ENCODE measurements at regions not wholly inside any gene's neighbourhood (a gene's known extent, or its start where the extent isn't known, plus 50 kb on each side); places are given as distances from the start of the nearest gene placed in this dataset.

DNA sequence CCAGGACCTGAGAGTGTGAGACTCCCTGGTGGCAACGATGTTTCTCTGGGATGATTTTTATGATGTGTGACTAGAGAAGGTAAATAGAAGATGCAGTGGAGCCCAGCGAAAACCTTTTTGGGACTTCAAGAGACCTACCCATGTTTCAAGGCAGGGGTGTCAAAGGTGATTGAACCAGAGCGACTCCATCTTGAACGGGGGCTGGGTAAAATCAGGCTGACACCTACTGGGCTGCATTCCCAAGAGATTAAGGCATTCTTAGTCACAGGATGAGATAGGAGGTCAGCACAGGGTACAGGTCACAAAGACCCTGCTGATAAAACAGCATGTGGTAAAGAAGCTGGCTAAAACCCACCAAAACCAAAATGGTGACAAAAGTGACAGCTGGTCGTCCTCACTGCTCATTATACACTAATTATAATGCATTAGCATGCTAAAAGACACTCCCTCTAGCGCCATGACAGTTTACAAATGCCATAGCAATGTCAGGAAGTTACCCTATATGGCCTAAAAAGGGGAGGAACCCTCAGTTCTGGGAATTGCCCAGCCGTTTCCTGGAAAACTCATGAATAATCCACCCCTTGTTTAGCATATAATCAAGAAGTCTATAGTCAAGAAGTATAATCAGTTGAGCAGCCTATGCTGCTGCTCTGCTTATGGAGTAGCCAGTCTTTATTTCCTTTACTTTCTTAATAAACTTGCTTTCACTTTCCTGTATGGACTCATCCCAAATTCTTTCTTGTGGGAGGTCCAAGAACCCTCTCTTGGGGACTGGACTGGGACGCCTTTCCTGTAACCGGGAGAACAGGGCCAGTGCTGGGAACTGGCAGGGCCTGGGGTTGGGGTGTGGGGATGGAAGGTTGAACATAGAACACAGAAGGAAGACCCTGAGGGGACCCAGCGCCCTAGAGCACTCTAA lies 526.4 kb downstream of the QKI start:
- TF ChIP-seq, protein P1, sequence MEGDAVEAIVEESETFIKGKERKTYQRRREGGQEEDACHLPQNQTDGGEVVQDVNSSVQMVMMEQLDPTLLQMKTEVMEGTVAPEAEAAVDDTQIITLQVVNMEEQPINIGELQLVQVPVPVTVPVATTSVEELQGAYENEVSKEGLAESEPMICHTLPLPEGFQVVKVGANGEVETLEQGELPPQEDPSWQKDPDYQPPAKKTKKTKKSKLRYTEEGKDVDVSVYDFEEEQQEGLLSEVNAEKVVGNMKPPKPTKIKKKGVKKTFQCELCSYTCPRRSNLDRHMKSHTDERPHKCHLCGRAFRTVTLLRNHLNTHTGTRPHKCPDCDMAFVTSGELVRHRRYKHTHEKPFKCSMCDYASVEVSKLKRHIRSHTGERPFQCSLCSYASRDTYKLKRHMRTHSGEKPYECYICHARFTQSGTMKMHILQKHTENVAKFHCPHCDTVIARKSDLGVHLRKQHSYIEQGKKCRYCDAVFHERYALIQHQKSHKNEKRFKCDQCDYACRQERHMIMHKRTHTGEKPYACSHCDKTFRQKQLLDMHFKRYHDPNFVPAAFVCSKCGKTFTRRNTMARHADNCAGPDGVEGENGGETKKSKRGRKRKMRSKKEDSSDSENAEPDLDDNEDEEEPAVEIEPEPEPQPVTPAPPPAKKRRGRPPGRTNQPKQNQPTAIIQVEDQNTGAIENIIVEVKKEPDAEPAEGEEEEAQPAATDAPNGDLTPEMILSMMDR (conservative IDR thresholded peaks at IDR 0.05; ENCODE audit: low read length) = no peak
- no peak for TF ChIP-seq EZH2phosphoT487 (IDR thresholded peaks at IDR 0.05; ENCODE audit: borderline replicate concordance)
- no peaks in the 10 kb centered on the region for H3K4me1 ChIP-seq (ENCODE audit: insufficient read depth, low read length, poor library complexity, severe bottlenecking)
- H3K4me2 ChIP-seq (ENCODE audit: low read depth, low read length, poor library complexity, severe bottlenecking) = no peak overlapping the region
- no peak overlapping the region for H3K4me3 ChIP-seq (ENCODE audit: low read length, poor library complexity, severe bottlenecking)
- no peak overlapping the region for H2AFZ ChIP-seq (ENCODE audit: low read length)
- H4K20me1 ChIP-seq (ENCODE audit: insufficient read depth, low read length, poor library complexity, severe bottlenecking) = no peaks in the 10 kb centered on the region
- no peaks in the 10 kb centered on the region; the same call in 1 of the 2 replicates for H3K9me3 ChIP-seq (ENCODE audit: insufficient read depth, low read depth, low read length)
- H3K9me2 ChIP-seq (replicated peaks; ENCODE audit: low read depth, low read length) = no peaks in the 10 kb centered on the region
- H3K36me3 ChIP-seq (ENCODE audit: insufficient read depth, low read length) = no peaks in the 10 kb centered on the region
- no peak overlapping the region for H3K9ac ChIP-seq (ENCODE audit: low read depth, low read length, poor library complexity, severe bottlenecking)
- no peaks in the 10 kb centered on the region for H3K27me3 ChIP-seq (ENCODE audit: insufficient read depth, low read length, poor library complexity, severe bottlenecking)
- H3K79me2 ChIP-seq (ENCODE audit: insufficient read depth, low read length) = no peaks in the 10 kb centered on the region
- H3F3A ChIP-seq (ENCODE audit: low read depth) = no peaks in the 10 kb centered on the region

DNA sequence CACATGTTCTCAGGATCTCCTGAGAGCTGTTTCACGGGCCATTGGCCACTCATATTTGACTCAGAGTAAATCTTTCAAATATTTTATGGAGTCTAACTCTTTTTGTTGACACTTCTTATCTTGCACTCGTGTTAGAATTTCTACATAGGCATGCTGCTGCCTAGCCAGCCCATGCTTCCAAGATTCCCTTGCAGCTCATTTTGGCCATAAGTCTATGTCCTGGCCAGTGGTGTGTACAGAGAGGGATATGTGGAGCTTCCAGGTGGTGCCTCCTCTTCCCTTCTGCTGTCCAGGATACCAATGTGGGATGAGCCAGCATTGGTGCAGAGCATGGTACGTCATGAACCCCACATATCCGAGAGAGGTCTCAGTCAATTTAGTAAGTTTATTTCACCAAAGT lies 522.6 kb downstream of the QKI start:
- no peaks in the 10 kb centered on the region; the same call in 1 of the 2 replicates for H3K9me3 ChIP-seq (ENCODE audit: insufficient read depth, low read depth, low read length)
- H3K4me2 ChIP-seq (ENCODE audit: low read depth, low read length, poor library complexity, severe bottlenecking) = no peak overlapping the region
- H3K9me2 ChIP-seq (replicated peaks; ENCODE audit: low read depth, low read length) = no peaks in the 10 kb centered on the region
- H3F3A ChIP-seq (ENCODE audit: low read depth) = no peaks in the 10 kb centered on the region
- no peak overlapping the region for H3K4me3 ChIP-seq (ENCODE audit: low read length, poor library complexity, severe bottlenecking)
- no peak overlapping the region for H3K9ac ChIP-seq (ENCODE audit: low read depth, low read length, poor library complexity, severe bottlenecking)
- H3K27me3 ChIP-seq (ENCODE audit: insufficient read depth, low read length, poor library complexity, severe bottlenecking) = no peaks in the 10 kb centered on the region
- H3K4me1 ChIP-seq (ENCODE audit: insufficient read depth, low read length, poor library complexity, severe bottlenecking) = no peaks in the 10 kb centered on the region
- H3K79me2 ChIP-seq (ENCODE audit: insufficient read depth, low read length) = no peaks in the 10 kb centered on the region
- H2AFZ ChIP-seq (ENCODE audit: low read length) = no peak overlapping the region
- H3K36me3 ChIP-seq (ENCODE audit: insufficient read depth, low read length) = no peaks in the 10 kb centered on the region
- no peaks in the 10 kb centered on the region for H4K20me1 ChIP-seq (ENCODE audit: insufficient read depth, low read length, poor library complexity, severe bottlenecking)
- TF ChIP-seq, protein P1 (conservative IDR thresholded peaks at IDR 0.05; ENCODE audit: low read length) = no peak
- no peak for TF ChIP-seq EZH2phosphoT487 (IDR thresholded peaks at IDR 0.05; ENCODE audit: borderline replicate concordance)

DNA sequence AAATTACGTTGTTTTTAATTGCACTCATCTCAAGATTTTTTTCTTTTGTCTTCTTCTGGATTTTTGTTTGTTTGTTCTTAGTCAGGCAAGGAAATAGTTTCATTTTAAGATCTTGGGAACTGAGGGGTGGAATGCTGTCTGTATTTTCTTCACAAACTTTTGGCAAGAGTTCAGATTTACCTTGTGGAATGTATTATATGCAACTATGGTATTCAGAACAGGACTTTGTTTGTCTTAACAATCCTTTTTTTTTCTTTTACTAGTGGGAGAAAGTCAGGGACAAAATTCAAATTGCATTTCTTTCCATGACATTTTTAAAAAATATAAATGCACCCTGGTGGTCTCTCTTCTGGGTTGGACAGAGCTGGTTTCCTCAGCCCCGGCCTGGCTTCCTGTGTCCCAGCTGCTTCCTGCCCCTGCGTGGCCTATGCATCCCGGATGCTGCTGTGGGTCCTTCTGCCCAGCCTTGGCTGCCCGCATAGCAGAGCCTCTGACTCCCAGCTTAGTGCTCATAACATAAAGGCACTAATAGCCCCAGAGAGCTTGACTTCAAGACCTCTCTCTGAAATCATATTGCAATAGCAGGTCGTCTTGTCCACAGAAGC lies 520.7 kb downstream of the QKI start:
- TF ChIP-seq, protein P1 (conservative IDR thresholded peaks at IDR 0.05; ENCODE audit: low read length) = no peak
- no peak for TF ChIP-seq EZH2phosphoT487 (IDR thresholded peaks at IDR 0.05; ENCODE audit: borderline replicate concordance)
- H3K4me1 ChIP-seq (ENCODE audit: insufficient read depth, low read length, poor library complexity, severe bottlenecking) = no peaks in the 10 kb centered on the region
- no peaks in the 10 kb centered on the region for H3K9me2 ChIP-seq (replicated peaks; ENCODE audit: low read depth, low read length)
- no peak overlapping the region for H3K4me2 ChIP-seq (ENCODE audit: low read depth, low read length, poor library complexity, severe bottlenecking)
- no peak overlapping the region for H3K9ac ChIP-seq (ENCODE audit: low read depth, low read length, poor library complexity, severe bottlenecking)
- H3K9me3 ChIP-seq (ENCODE audit: insufficient read depth, low read depth, low read length) = no peaks in the 10 kb centered on the region; the same call in 1 of the 2 replicates
- no peaks in the 10 kb centered on the region for H3F3A ChIP-seq (ENCODE audit: low read depth)
- H4K20me1 ChIP-seq (ENCODE audit: insufficient read depth, low read length, poor library complexity, severe bottlenecking) = no peaks in the 10 kb centered on the region
- H3K36me3 ChIP-seq (ENCODE audit: insufficient read depth, low read length) = no peaks in the 10 kb centered on the region
- H2AFZ ChIP-seq (ENCODE audit: low read length) = no peak overlapping the region
- no peaks in the 10 kb centered on the region for H3K27me3 ChIP-seq (ENCODE audit: insufficient read depth, low read length, poor library complexity, severe bottlenecking)
- H3K79me2 ChIP-seq (ENCODE audit: insufficient read depth, low read length) = no peaks in the 10 kb centered on the region
- no peak overlapping the region for H3K4me3 ChIP-seq (ENCODE audit: low read length, poor library complexity, severe bottlenecking)
